ENCODE measurements at regions not wholly inside any gene's neighbourhood (a gene's known extent, or its start where the extent isn't known, plus 50 kb on each side); places are given as distances from the start of the nearest gene placed in this dataset.

- TF ChIP-seq CTCF (IDR thresholded peaks at IDR 0.05; ENCODE audit: low read depth, low read length, poor library complexity, severe bottlenecking) (no peak), EZH2phosphoT487 (IDR thresholded peaks at IDR 0.05; ENCODE audit: borderline replicate concordance, low read length) (no peak)
Measured at GRCh38 chr1:172969611-172970010, 81.1 kb downstream of the TNFSF18 start.
